ENCODE measurements at regions not wholly inside any gene's neighbourhood (a gene's known extent, or its start where the extent isn't known, plus 50 kb on each side); places are given as distances from the start of the nearest gene placed in this dataset.

- no peaks in the 10 kb centered on the region for H3K36me3 ChIP-seq (ENCODE audit: control insufficient read depth in 2 of 2, insufficient read depth in 2 of 2, low read length in 2 of 2)
- no peaks in the 10 kb centered on the region for H3K9me3 ChIP-seq (ENCODE audit: control insufficient read depth in 2 of 2, low read length in 2 of 2)
- H3K27ac ChIP-seq (ENCODE audit: low read depth in 2 of 2, low read length in 2 of 2): no peak overlapping the region
- H3K4me1 ChIP-seq (ENCODE audit: control insufficient read depth in 2 of 2, insufficient read depth in 2 of 2, low read length in 2 of 2): no peaks in the 10 kb centered on the region
- H3K27me3 ChIP-seq (ENCODE audit: control insufficient read depth in 2 of 2, insufficient read depth in 2 of 2, low read length in 2 of 2): no peaks in the 10 kb centered on the region
- H3K9ac ChIP-seq (ENCODE audit: low read depth in 1 of 2, low read length in 2 of 2): no peak overlapping the region
- no peak overlapping the region for H3K4me3 ChIP-seq (ENCODE audit: low read length in 2 of 2)
Measured at GRCh38 chr13:76775088-76775740, 111.0 kb downstream of the KCTD12 start.

- Histone ChIP-seq H3K4me3 (ENCODE audit: low read length in 2 of 2) (no peak overlapping the region), H3K27ac (ENCODE audit: low read depth in 2 of 2, low read length in 2 of 2) (no peak overlapping the region), H3K9ac (ENCODE audit: low read depth in 1 of 2, low read length in 2 of 2) (no peak overlapping the region), H3K4me1 (ENCODE audit: control insufficient read depth in 2 of 2, insufficient read depth in 2 of 2, low read length in 2 of 2) (no peaks in the 10 kb centered on the region), H3K9me3 (ENCODE audit: control insufficient read depth in 2 of 2, low read length in 2 of 2) (no peaks in the 10 kb centered on the region), H3K36me3 (ENCODE audit: control insufficient read depth in 2 of 2, insufficient read depth in 2 of 2, low read length in 2 of 2) (no peaks in the 10 kb centered on the region), H3K27me3 (ENCODE audit: control insufficient read depth in 2 of 2, insufficient read depth in 2 of 2, low read length in 2 of 2) (no peaks in the 10 kb centered on the region)
Measured at GRCh38 chr13:76773448-76774094, 112.6 kb downstream of the KCTD12 start.

GRCh38 chr13:76772241-76772640, 114.0 kb downstream of the KCTD12 start:
- H3K36me3 ChIP-seq (ENCODE audit: control insufficient read depth in 2 of 2, insufficient read depth in 2 of 2, low read length in 2 of 2): no peaks in the 10 kb centered on the region

GRCh38 chr13:76769271-76769791, 116.9 kb downstream of the KCTD12 start:
- no peaks in the 10 kb centered on the region for H3K9me3 ChIP-seq (ENCODE audit: control insufficient read depth in 2 of 2, low read length in 2 of 2)
- H3K27me3 ChIP-seq (ENCODE audit: control insufficient read depth in 2 of 2, insufficient read depth in 2 of 2, low read length in 2 of 2): no peaks in the 10 kb centered on the region
- no peak overlapping the region for H3K9ac ChIP-seq (ENCODE audit: low read depth in 1 of 2, low read length in 2 of 2)
- H3K27ac ChIP-seq (ENCODE audit: low read depth in 2 of 2, low read length in 2 of 2): no peak overlapping the region
- no peak overlapping the region for H3K4me3 ChIP-seq (ENCODE audit: low read length in 2 of 2)
- H3K4me1 ChIP-seq (ENCODE audit: control insufficient read depth in 2 of 2, insufficient read depth in 2 of 2, low read length in 2 of 2): no peaks in the 10 kb centered on the region
- no peaks in the 10 kb centered on the region for H3K36me3 ChIP-seq (ENCODE audit: control insufficient read depth in 2 of 2, insufficient read depth in 2 of 2, low read length in 2 of 2)

More at GRCh38 chr13:76772241-76772640, 114.0 kb downstream of the KCTD12 start:
- no peak overlapping the region for H3K9ac ChIP-seq (ENCODE audit: low read depth in 1 of 2, low read length in 2 of 2)
- no peaks in the 10 kb centered on the region for H3K4me1 ChIP-seq (ENCODE audit: control insufficient read depth in 2 of 2, insufficient read depth in 2 of 2, low read length in 2 of 2)
- H3K4me3 ChIP-seq (ENCODE audit: low read length in 2 of 2): no peak overlapping the region
- no peak overlapping the region for H3K27ac ChIP-seq (ENCODE audit: low read depth in 2 of 2, low read length in 2 of 2)
- no peaks in the 10 kb centered on the region for H3K9me3 ChIP-seq (ENCODE audit: control insufficient read depth in 2 of 2, low read length in 2 of 2)
- no peaks in the 10 kb centered on the region for H3K27me3 ChIP-seq (ENCODE audit: control insufficient read depth in 2 of 2, insufficient read depth in 2 of 2, low read length in 2 of 2)

GRCh38 chr13:76768384-76768783, 117.8 kb downstream of the KCTD12 start:
- Histone ChIP-seq H3K4me1 (ENCODE audit: control insufficient read depth in 2 of 2, insufficient read depth in 2 of 2, low read length in 2 of 2) (no peaks in the 10 kb centered on the region), H3K36me3 (ENCODE audit: control insufficient read depth in 2 of 2, insufficient read depth in 2 of 2, low read length in 2 of 2) (no peaks in the 10 kb centered on the region), H3K9me3 (ENCODE audit: control insufficient read depth in 2 of 2, low read length in 2 of 2) (no peaks in the 10 kb centered on the region), H3K9ac (ENCODE audit: low read depth in 1 of 2, low read length in 2 of 2) (no peak overlapping the region), H3K27me3 (ENCODE audit: control insufficient read depth in 2 of 2, insufficient read depth in 2 of 2, low read length in 2 of 2) (no peaks in the 10 kb centered on the region), H3K4me3 (ENCODE audit: low read length in 2 of 2) (no peak overlapping the region), H3K27ac (ENCODE audit: low read depth in 2 of 2, low read length in 2 of 2) (no peak overlapping the region)

- no peaks in the 10 kb centered on the region for H3K27me3 ChIP-seq (ENCODE audit: control insufficient read depth in 2 of 2, insufficient read depth in 2 of 2, low read length in 2 of 2)
- no peak overlapping the region for H3K27ac ChIP-seq (ENCODE audit: low read depth in 2 of 2, low read length in 2 of 2)
- H3K9ac ChIP-seq (ENCODE audit: low read depth in 1 of 2, low read length in 2 of 2): no peak overlapping the region
- no peaks in the 10 kb centered on the region for H3K9me3 ChIP-seq (ENCODE audit: control insufficient read depth in 2 of 2, low read length in 2 of 2)
- H3K4me3 ChIP-seq (ENCODE audit: low read length in 2 of 2): no peak overlapping the region
- H3K4me1 ChIP-seq (ENCODE audit: control insufficient read depth in 2 of 2, insufficient read depth in 2 of 2, low read length in 2 of 2): no peaks in the 10 kb centered on the region
- no peaks in the 10 kb centered on the region for H3K36me3 ChIP-seq (ENCODE audit: control insufficient read depth in 2 of 2, insufficient read depth in 2 of 2, low read length in 2 of 2)
Measured at GRCh38 chr13:76764916-76765315, 121.3 kb downstream of the KCTD12 start.

- Histone ChIP-seq H3K27ac (ENCODE audit: low read depth in 2 of 2, low read length in 2 of 2) (no peak overlapping the region), H3K4me3 (ENCODE audit: low read length in 2 of 2) (no peak overlapping the region), H3K4me1 (ENCODE audit: control insufficient read depth in 2 of 2, insufficient read depth in 2 of 2, low read length in 2 of 2) (no peaks in the 10 kb centered on the region)
Measured at GRCh38 chr13:76764429-76764828, 121.8 kb downstream of the KCTD12 start.

GRCh38 chr13:76762721-76763120, 123.5 kb downstream of the KCTD12 start:
- Histone ChIP-seq H3K27ac (ENCODE audit: low read depth in 2 of 2, low read length in 2 of 2) (no peak overlapping the region), H3K9me3 (ENCODE audit: control insufficient read depth in 2 of 2, low read length in 2 of 2) (no peaks in the 10 kb centered on the region), H3K4me1 (ENCODE audit: control insufficient read depth in 2 of 2, insufficient read depth in 2 of 2, low read length in 2 of 2) (no peaks in the 10 kb centered on the region), H3K9ac (ENCODE audit: low read depth in 1 of 2, low read length in 2 of 2) (no peak overlapping the region), H3K36me3 (ENCODE audit: control insufficient read depth in 2 of 2, insufficient read depth in 2 of 2, low read length in 2 of 2) (no peaks in the 10 kb centered on the region), H3K4me3 (ENCODE audit: low read length in 2 of 2) (no peak overlapping the region), H3K27me3 (ENCODE audit: control insufficient read depth in 2 of 2, insufficient read depth in 2 of 2, low read length in 2 of 2) (no peaks in the 10 kb centered on the region)

More at GRCh38 chr13:76764429-76764828, 121.8 kb downstream of the KCTD12 start:
- Histone ChIP-seq H3K9me3 (ENCODE audit: control insufficient read depth in 2 of 2, low read length in 2 of 2) (no peaks in the 10 kb centered on the region), H3K27me3 (ENCODE audit: control insufficient read depth in 2 of 2, insufficient read depth in 2 of 2, low read length in 2 of 2) (no peaks in the 10 kb centered on the region), H3K36me3 (ENCODE audit: control insufficient read depth in 2 of 2, insufficient read depth in 2 of 2, low read length in 2 of 2) (no peaks in the 10 kb centered on the region), H3K9ac (ENCODE audit: low read depth in 1 of 2, low read length in 2 of 2) (no peak overlapping the region)

- Histone ChIP-seq H3K4me3 (ENCODE audit: low read length in 2 of 2) (no peak overlapping the region), H3K27ac (ENCODE audit: low read depth in 2 of 2, low read length in 2 of 2) (no peak overlapping the region), H3K27me3 (ENCODE audit: control insufficient read depth in 2 of 2, insufficient read depth in 2 of 2, low read length in 2 of 2) (no peaks in the 10 kb centered on the region), H3K9me3 (ENCODE audit: control insufficient read depth in 2 of 2, low read length in 2 of 2) (no peaks in the 10 kb centered on the region), H3K9ac (ENCODE audit: low read depth in 1 of 2, low read length in 2 of 2) (no peak overlapping the region), H3K4me1 (ENCODE audit: control insufficient read depth in 2 of 2, insufficient read depth in 2 of 2, low read length in 2 of 2) (no peaks in the 10 kb centered on the region), H3K36me3 (ENCODE audit: control insufficient read depth in 2 of 2, insufficient read depth in 2 of 2, low read length in 2 of 2) (no peaks in the 10 kb centered on the region)
Measured at GRCh38 chr13:76759877-76760276, 126.3 kb downstream of the KCTD12 start.

GRCh38 chr13:76758738-76759137, 127.5 kb downstream of the KCTD12 start:
- no peak overlapping the region for H3K4me3 ChIP-seq (ENCODE audit: low read length in 2 of 2)
- no peaks in the 10 kb centered on the region for H3K4me1 ChIP-seq (ENCODE audit: control insufficient read depth in 2 of 2, insufficient read depth in 2 of 2, low read length in 2 of 2)
- H3K36me3 ChIP-seq (ENCODE audit: control insufficient read depth in 2 of 2, insufficient read depth in 2 of 2, low read length in 2 of 2): no peaks in the 10 kb centered on the region
- H3K9ac ChIP-seq (ENCODE audit: low read depth in 1 of 2, low read length in 2 of 2): no peak overlapping the region
- no peak overlapping the region for H3K27ac ChIP-seq (ENCODE audit: low read depth in 2 of 2, low read length in 2 of 2)
- H3K27me3 ChIP-seq (ENCODE audit: control insufficient read depth in 2 of 2, insufficient read depth in 2 of 2, low read length in 2 of 2): no peaks in the 10 kb centered on the region
- H3K9me3 ChIP-seq (ENCODE audit: control insufficient read depth in 2 of 2, low read length in 2 of 2): no peaks in the 10 kb centered on the region
